RWPE2 (cell line): ENCODE measurements at regions not wholly inside any gene's neighbourhood (a gene's known extent, or its start where the extent isn't known, plus 50 kb on each side); places are given as distances from the start of the nearest gene placed in this dataset.

Experiments used
- ATAC-seq: fragments of 200-7000 bp; cut with Tn5 transposase; 3 replicates; pipeline ENCODE4 v1.9.1; 2021; ENCODE audit warnings: low read depth
- DNase-seq: peaks from one replicate; pipeline ENCODE4 v3.0.0-alpha.2; 2020; ENCODE audit warnings: low spot score
- H3K27ac ChIP-seq: fragments of 450-650 bp; 2 replicates; pipeline ENCODE4 v1.5.1; 2017; ENCODE audit warnings: mild to moderate bottlenecking; ENCODE audit not compliant: poor library complexity, severe bottlenecking
- H3K27me3 ChIP-seq: fragments of 250-450 bp; sonication (Bioruptor Pico); 2 replicates; pipeline ENCODE4 v1.5.1; 2021; ENCODE audit warnings: mild to moderate bottlenecking, moderate library complexity; ENCODE audit not compliant: insufficient read depth, poor library complexity, severe bottlenecking
- H3K36me3 ChIP-seq: fragments of 250-450 bp; sonication (Bioruptor Pico); 2 replicates; pipeline ENCODE4 v1.5.1; 2020; ENCODE audit warnings: low read depth, mild to moderate bottlenecking, moderate library complexity
- H3K4me1 ChIP-seq: fragments of 250-450 bp; sonication (Bioruptor Pico); 2 replicates; pipeline ENCODE4 v1.5.1; 2021; ENCODE audit warnings: mild to moderate bottlenecking, moderate library complexity; ENCODE audit not compliant: insufficient read depth, poor library complexity, severe bottlenecking
- H3K4me3 ChIP-seq: fragments of 250-450 bp; sonication (Bioruptor Pico); 2 replicates; pipeline ENCODE4 v1.5.1; 2021; ENCODE audit warnings: mild to moderate bottlenecking, moderate library complexity; ENCODE audit not compliant: severe bottlenecking
- H3K9me3 ChIP-seq: fragments of 250-450 bp; sonication (Bioruptor Pico); 2 replicates; pipeline ENCODE4 v1.5.1; 2021; ENCODE audit warnings: mild to moderate bottlenecking, moderate library complexity; ENCODE audit not compliant: severe bottlenecking
- TF ChIP-seq, protein P1 (sequence below): fragments of 450-650 bp; IDR thresholded peaks from one replicate; pipeline ENCODE4 v1.5.1; 2017; ENCODE audit warnings: mild to moderate bottlenecking, moderate library complexity; ENCODE audit not compliant: poor library complexity, severe bottlenecking

DNA sequence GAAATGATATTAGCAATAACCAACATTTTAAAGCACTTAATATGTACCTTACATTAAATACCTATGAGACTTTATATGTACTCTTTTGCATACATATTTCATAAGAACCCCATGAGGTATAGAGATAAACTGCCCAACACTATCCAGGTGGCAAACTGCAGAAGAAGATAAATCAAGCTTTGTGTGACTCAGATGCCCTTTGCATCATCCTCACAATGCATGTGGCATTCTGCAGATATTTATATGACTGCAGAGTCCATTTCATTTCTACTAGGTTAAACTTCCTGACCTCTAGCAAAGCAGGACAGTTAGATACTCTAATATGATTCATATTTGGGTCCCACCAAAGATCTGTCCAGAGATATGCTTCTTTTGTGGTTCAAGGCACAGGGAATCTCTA is 85.6 kb upstream of the RASGEF1B start:
- TF ChIP-seq, protein P1, sequence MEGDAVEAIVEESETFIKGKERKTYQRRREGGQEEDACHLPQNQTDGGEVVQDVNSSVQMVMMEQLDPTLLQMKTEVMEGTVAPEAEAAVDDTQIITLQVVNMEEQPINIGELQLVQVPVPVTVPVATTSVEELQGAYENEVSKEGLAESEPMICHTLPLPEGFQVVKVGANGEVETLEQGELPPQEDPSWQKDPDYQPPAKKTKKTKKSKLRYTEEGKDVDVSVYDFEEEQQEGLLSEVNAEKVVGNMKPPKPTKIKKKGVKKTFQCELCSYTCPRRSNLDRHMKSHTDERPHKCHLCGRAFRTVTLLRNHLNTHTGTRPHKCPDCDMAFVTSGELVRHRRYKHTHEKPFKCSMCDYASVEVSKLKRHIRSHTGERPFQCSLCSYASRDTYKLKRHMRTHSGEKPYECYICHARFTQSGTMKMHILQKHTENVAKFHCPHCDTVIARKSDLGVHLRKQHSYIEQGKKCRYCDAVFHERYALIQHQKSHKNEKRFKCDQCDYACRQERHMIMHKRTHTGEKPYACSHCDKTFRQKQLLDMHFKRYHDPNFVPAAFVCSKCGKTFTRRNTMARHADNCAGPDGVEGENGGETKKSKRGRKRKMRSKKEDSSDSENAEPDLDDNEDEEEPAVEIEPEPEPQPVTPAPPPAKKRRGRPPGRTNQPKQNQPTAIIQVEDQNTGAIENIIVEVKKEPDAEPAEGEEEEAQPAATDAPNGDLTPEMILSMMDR, result no peak
- Histone ChIP-seq H3K27ac (no peak overlapping the region), H3K4me3 (no peak overlapping the region), H3K9me3 (no peaks in the 10 kb centered on the region), H3K27me3 (no peaks in the 10 kb centered on the region), H3K4me1 (no peaks in the 10 kb centered on the region), H3K36me3 (no peaks in the 10 kb centered on the region)
- DNase-seq, result no peak
- no peak for ATAC-seq

DNA sequence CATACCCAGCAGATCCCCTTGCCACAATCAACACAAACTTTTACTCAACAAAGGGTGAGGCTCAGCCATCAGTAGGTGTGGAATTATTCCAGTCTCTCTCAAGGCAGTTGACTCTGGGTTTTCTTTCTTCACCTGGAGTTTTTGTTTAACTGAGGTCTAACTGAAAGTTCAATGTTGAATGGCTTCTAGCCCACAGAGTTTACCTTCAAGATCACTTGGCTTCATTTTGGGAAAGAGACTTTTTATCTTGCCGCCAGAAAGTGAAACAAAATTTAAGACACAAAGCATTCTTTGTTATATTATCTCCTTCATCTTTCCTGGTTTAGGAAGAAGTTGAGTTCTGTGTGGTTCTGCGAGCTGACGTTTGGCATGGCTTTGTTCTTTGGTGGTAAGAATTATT is 83.8 kb upstream of the RASGEF1B start:
- Histone ChIP-seq H3K4me3 (no peak overlapping the region), H3K4me1 (no peaks in the 10 kb centered on the region), H3K27ac (no peak overlapping the region), H3K36me3 (no peaks in the 10 kb centered on the region), H3K9me3 (no peaks in the 10 kb centered on the region), H3K27me3 (no peaks in the 10 kb centered on the region)
- DNase-seq, result no peak
- no peak for ATAC-seq
- TF ChIP-seq, protein P1, result no peak

DNA sequence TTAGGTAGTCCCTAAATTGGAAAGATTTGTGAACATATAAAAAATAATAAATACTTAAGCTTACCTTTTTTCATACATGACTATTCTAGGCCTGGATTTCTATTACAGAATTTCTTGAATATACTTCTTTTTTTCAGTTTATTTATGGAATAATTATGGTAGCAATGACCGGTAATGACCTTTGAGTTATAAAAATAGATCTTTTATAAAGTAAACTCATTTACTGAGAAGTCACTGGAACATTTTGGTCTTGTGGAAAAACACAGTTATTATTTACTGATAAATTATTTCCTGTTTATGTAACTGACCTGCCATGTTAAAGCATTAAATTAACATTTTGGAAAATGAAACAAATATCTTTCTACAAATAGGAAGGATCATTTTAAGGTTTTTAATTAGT is 80.4 kb upstream of the RASGEF1B start:
- no peaks in the 10 kb centered on the region for H3K4me1 ChIP-seq
- no peak overlapping the region for H3K27ac ChIP-seq
- H3K36me3 ChIP-seq, result no peaks in the 10 kb centered on the region
- H3K27me3 ChIP-seq, result no peaks in the 10 kb centered on the region
- no peak for DNase-seq
- TF ChIP-seq, protein P1, result no peak
- H3K4me3 ChIP-seq, result no peak overlapping the region
- no peak for ATAC-seq
- H3K9me3 ChIP-seq, result no peaks in the 10 kb centered on the region

DNA sequence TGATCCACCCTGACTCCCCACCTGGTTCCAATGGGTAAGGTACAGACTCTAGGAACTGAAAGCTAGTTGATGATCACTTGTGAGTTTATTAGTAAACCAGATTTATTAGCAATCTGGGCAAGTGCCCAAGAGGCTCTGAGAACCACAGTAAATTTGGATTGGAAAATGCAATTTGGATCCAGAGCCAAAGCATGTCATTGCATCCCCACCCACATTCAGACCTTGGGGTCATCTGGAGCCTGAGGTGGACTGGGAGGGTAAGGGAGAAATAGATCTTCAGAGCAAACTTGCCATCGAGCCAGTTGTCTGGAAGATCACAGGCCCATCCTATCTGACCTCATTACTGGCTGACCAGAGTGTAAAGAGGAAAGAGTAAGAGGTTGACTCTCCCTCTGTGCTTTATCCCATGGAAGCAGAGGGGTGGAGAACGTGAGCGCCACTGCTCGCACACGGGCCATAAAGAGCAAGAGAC is 78.7 kb upstream of the RASGEF1B start:
- TF ChIP-seq, protein P1, result no peak
- DNase-seq (no peak), ATAC-seq (no peak)
- no peaks in the 10 kb centered on the region for H3K9me3 ChIP-seq
- H3K4me3 ChIP-seq, result no peak overlapping the region
- no peaks in the 10 kb centered on the region for H3K27me3 ChIP-seq
- no peaks in the 10 kb centered on the region for H3K36me3 ChIP-seq
- no peak overlapping the region for H3K27ac ChIP-seq
- no peaks in the 10 kb centered on the region for H3K4me1 ChIP-seq

DNA sequence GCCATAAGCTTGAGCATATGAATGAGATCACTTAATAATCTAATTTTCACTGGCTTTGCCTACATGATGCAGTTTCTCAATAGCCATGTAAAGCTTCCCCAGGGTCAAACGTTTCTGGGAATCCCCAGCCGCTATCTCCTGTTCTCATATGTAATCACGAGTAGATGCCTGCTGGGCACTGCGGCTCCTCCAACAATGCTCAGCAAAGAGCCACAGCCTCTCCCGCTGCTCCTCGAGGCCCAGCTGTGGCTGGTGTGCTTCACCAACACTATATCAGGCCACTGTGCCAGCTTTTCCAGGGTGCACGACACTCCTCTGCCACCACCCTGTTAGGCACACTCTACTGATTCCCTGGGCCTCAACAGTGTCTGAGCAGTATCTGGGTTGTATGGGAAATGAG is 78.3 kb upstream of the RASGEF1B start:
- ATAC-seq (no peak), DNase-seq (no peak)
- TF ChIP-seq, protein P1, result no peak
- Histone ChIP-seq H3K4me1 (no peaks in the 10 kb centered on the region), H3K4me3 (no peak overlapping the region), H3K9me3 (no peaks in the 10 kb centered on the region), H3K27me3 (no peaks in the 10 kb centered on the region), H3K36me3 (no peaks in the 10 kb centered on the region), H3K27ac (no peak overlapping the region)
